Naive thymus-derived CD8-positive, alpha-beta T cell (primary cell): ENCODE measurements at regions not wholly inside any gene's neighbourhood (a gene's known extent, or its start where the extent isn't known, plus 50 kb on each side); places are given as distances from the start of the nearest gene placed in this dataset. TPM values are rescaled to one million over a fixed set of nuclear protein-coding genes. Genes with fewer than 3 reads are reported as not detected.
A peak's percentile ranks its signal among the peaks of the same experiment; 100 is the strongest.

Source experiments
- ATAC-seq, 2 donors: fragments of 150-1000 bp; cut with Tn5 transposase in 1 of 2; sonication (Bioruptor Pico), chemical (Tn5 transposase) in 1 of 2; 1 replicate in 1 of 2; 2 replicates in 1 of 2; pipeline ENCODE4 v1.10.0; 2021; ENCODE audit warnings: mild to moderate bottlenecking in 2 of 2, moderate library complexity in 2 of 2
- POLR2A ChIA-PET: fragments of 350-600 bp; sonication (Branson Sonifier 250); formaldehyde crosslinking; loops from one replicate; lab custom pipeline; 2021; ENCODE audit warnings: antibody characterized with exemption; lab: Charles Lee
- DNase-seq, 10 donors: peaks; one replicate each; pipeline versions ENCODE4 v3.0.0 to v3.0.0-alpha.2; 2020 to 2022
- H3K27ac Mint-ChIP-seq, 10 donors: one replicate each; pipeline ENCODE4 v1.8.0; 2020 to 2022; ENCODE audit warnings: mild to moderate bottlenecking in 10 of 10, mixed read lengths in 10 of 10, moderate library complexity in 4 of 10, inconsistent platforms in 1 of 10
- H3K27me3 Mint-ChIP-seq, 5 donors: one replicate each; pipeline ENCODE4 v1.8.0; 2021 to 2022; ENCODE audit warnings: mixed read lengths in 5 of 5
- H3K36me3 Mint-ChIP-seq, 3 donors: one replicate each; pipeline ENCODE4 v1.8.0; 2020 to 2022; ENCODE audit warnings: mixed read lengths in 3 of 3, mild to moderate bottlenecking in 2 of 3, inconsistent platforms in 1 of 3
- H3K4me1 Mint-ChIP-seq, 4 donors: one replicate each; pipeline ENCODE4 v1.8.0; 2021 to 2022; ENCODE audit warnings: mixed read lengths in 4 of 4
- H3K4me3 Mint-ChIP-seq, 10 donors: one replicate each; pipeline ENCODE4 v1.8.0; 2020 to 2022; ENCODE audit warnings: mild to moderate bottlenecking in 10 of 10, mixed read lengths in 10 of 10, moderate library complexity in 6 of 10, inconsistent platforms in 1 of 10
- H3K9me3 Mint-ChIP-seq, 9 donors: one replicate each; pipeline ENCODE4 v1.8.0; 2020 to 2022; ENCODE audit warnings: mixed read lengths in 9 of 9, mild to moderate bottlenecking in 3 of 9, inconsistent platforms in 1 of 9, moderate library complexity in 1 of 9
- microRNA-seq: library from miRNA; unstranded; fragments of <30 nt; microRNA quantifications from one replicate; pipeline ENCODE4 v1.2.0, GENCODE V29; 2022; ENCODE audit warnings: borderline microRNAs expressed

DNA sequence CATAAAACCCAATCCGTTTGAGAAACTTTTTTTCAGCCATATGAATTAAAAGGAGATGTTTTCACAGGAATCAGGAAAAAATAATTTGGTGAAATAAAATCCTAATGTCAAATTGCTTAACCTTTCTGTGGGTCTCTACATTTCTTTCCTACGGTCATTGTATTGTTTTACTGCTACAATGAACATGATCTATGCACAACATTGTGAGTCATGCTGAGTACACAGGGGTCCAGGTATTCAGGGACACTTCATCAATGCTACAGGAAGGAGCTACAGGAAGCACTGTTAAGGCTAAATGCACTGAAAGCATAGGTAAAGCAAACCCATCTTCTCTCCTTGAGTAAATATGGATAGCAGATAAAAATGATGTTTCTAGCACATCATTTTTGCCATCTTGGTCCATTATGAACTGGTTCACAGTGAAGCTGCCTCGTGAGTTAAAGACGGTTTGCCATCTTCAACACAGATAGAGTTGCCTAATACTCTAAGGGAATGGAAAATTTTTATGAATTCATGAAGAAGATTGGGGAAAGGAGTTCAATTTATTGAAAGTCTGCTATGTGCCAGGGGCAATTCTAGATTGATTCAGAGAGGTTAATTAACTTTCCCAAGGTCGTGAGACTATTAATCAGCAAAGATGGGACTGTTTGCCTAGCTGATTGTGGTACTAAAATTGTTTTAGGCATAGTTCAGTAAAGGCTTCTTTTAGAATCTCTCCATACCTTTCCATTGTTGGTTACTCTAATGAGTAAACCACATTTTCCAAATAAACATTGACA is 85.5 kb downstream of the DIRAS2 start:
- POLR2A ChIA-PET: no interaction called here
- Mint-ChIP-seq H3K4me3 (no peak overlapping the region), H3K27ac (no peak overlapping the region), H3K27me3 (peaks cover 0 to 11% (median 3%) of the 10 kb centered on the region in 5 donors), H3K4me1 (no peaks in the 10 kb centered on the region), H3K36me3 (no peaks in the 10 kb centered on the region), H3K9me3 (no peaks in the 10 kb centered on the region)
- DNase-seq: no peak
- ATAC-seq: no peak

GRCh38 chr9:90559075-90560073 is 83.2 kb downstream of the DIRAS2 start:
- Mint-ChIP-seq H3K36me3 (no peaks in the 10 kb centered on the region), H3K9me3 (no peaks in the 10 kb centered on the region), H3K4me3 (no peak overlapping the region), H3K27ac (peak overlapping the region in 1 of 10 donors; percentile 76), H3K4me1 (no peaks in the 10 kb centered on the region), H3K27me3 (peaks cover 0 to 9% (median 3%) of the 10 kb centered on the region in 5 donors)
- POLR2A ChIA-PET: no interaction called here
- no peak for DNase-seq
- no peak for ATAC-seq

Small RNA genes in the stretch of these regions (microRNA-seq; reads per million reads assigned to microRNA genes)
- gene MIR4290: not detected
